SK-N-SH (cell line): ENCODE measurements at regions not wholly inside any gene's neighbourhood (a gene's known extent, or its start where the extent isn't known, plus 50 kb on each side); places are given as distances from the start of the nearest gene placed in this dataset.

Source experiments
- CTCF ChIA-PET: fragments of 300-600, 350-600 bp; formaldehyde crosslinking; extraction: SDS; loops from one replicate; lab custom pipeline; 2021; lab: Yijun Ruan, JAX
- POLR2A ChIA-PET: fragments of 350-600 bp; sonication (Branson Sonifier 250); formaldehyde crosslinking; extraction: SDS; loops from one replicate; lab custom pipeline; 2020; ENCODE audit warnings: antibody characterized with exemption, inconsistent platforms; lab: Yijun Ruan, JAX
- DNase-seq: peaks from one replicate; pipeline ENCODE4 v3.0.0; 2012
- H2AFZ ChIP-seq: fragments of 200-600 bp; sonication (generic); 2 replicates; pipeline ENCODE4 v1.8.1; 2016; ENCODE audit warnings: antibody characterized with exemption, mild to moderate bottlenecking, low read depth
- H3F3A ChIP-seq: fragments of 200-600 bp; sonication (generic); replicated peaks from 2 replicates; pipeline ENCODE3; 2016; ENCODE audit warnings: antibody characterized with exemption, mild to moderate bottlenecking; ENCODE audit not compliant: insufficient read depth
- H3K27ac ChIP-seq, 2 experiments: fragments of 200-500 bp in 1 of 2; fragments of 200-600 bp in 1 of 2; sonication (Bioruptor generic) in 1 of 2; sonication (generic), shearing (Covaris generic) in 1 of 2; 2 replicates each; pipeline versions ENCODE4 v1.5.1 to v1.6.1; 2014 to 2016; ENCODE audit warnings: low read depth in 2 of 2, inconsistent platforms in 1 of 2, low read length in 1 of 2, mild to moderate bottlenecking in 1 of 2, mixed read lengths in 1 of 2
- H3K27me3 ChIP-seq: fragments of 200-600 bp; sonication (generic), shearing (Covaris generic); 2 replicates; pipeline ENCODE4 v1.6.1; 2016; ENCODE audit warnings: mixed run types; ENCODE audit not compliant: insufficient read depth
- H3K36me3 ChIP-seq, 2 experiments: fragments of 200-500 bp in 1 of 2; fragments of 200-600 bp in 1 of 2; sonication (Bioruptor generic) in 1 of 2; sonication (generic) in 1 of 2; replicated peaks in 1 of 2; 2 replicates each; pipeline versions ENCODE3 to v1.5.1; 2014 to 2016; ENCODE audit warnings: low read length in 1 of 2, mild to moderate bottlenecking in 1 of 2; ENCODE audit not compliant: insufficient read depth in 2 of 2, control insufficient read depth in 1 of 2
- H3K4me1 ChIP-seq, 2 experiments: fragments of 200-500 bp in 1 of 2; fragments of 200-600 bp in 1 of 2; sonication (Bioruptor generic) in 1 of 2; sonication (generic), shearing (Covaris generic) in 1 of 2; 2 replicates each; pipeline versions ENCODE4 v1.5.1 to v1.6.1; 2014 to 2016; ENCODE audit warnings: low read depth in 1 of 2, low read length in 1 of 2, mixed run types in 1 of 2; ENCODE audit not compliant: insufficient read depth in 2 of 2, control insufficient read depth in 1 of 2
- H3K4me2 ChIP-seq: fragments of 200-600 bp; sonication (generic), shearing (Covaris generic); 2 replicates; pipeline ENCODE4 v1.6.1; 2017; ENCODE audit warnings: mixed run types
- H3K4me3 ChIP-seq, 2 experiments: fragments of 200-500 bp in 1 of 2; fragments of 200-600 bp in 1 of 2; sonication (Bioruptor generic) in 1 of 2; sonication (generic), shearing (Covaris generic) in 1 of 2; 2 replicates each; pipeline versions ENCODE4 v1.5.1 to v1.8.1; 2014 to 2016; ENCODE audit warnings: low read depth in 2 of 2, inconsistent platforms in 1 of 2, low read length in 1 of 2, mild to moderate bottlenecking in 1 of 2, mixed read lengths in 1 of 2, moderate library complexity in 1 of 2
- H3K79me2 ChIP-seq: fragments of 200-600 bp; sonication (generic); 2 replicates; pipeline ENCODE4 v1.8.1; 2017; ENCODE audit warnings: mild to moderate bottlenecking; ENCODE audit not compliant: insufficient read depth
- H3K9ac ChIP-seq: fragments of 200-600 bp; sonication (generic); 2 replicates; pipeline ENCODE4 v1.6.1; 2017; ENCODE audit warnings: mixed run types
- H3K9me2 ChIP-seq: fragments of 200-600 bp; sonication (generic); 2 replicates; pipeline ENCODE4 v1.6.1; 2017; ENCODE audit warnings: mixed run types
- H3K9me3 ChIP-seq: fragments of 200-600 bp; sonication (generic); 2 replicates; pipeline ENCODE4 v1.6.1; 2017; ENCODE audit warnings: mixed run types, mild to moderate bottlenecking, moderate library complexity
- H4K20me1 ChIP-seq: fragments of 200-600 bp; sonication (generic); 2 replicates; pipeline ENCODE4 v1.6.1; 2017; ENCODE audit warnings: mild to moderate bottlenecking, mixed run types; ENCODE audit not compliant: insufficient read depth
- CHD2 ChIP-seq: fragments of 150-350 bp; IDR thresholded peaks from 2 replicates; pipeline ENCODE4 v1.6.1; 2018; ENCODE audit warnings: low read length; ENCODE audit not compliant: partially characterized antibody
- EP300 ChIP-seq, 2 experiments: IDR thresholded peaks; 2 replicates each; pipeline versions ENCODE4 v1.4.0 to v1.6.1; 2012; ENCODE audit warnings: borderline replicate concordance in 1 of 2, low read depth in 1 of 2, low read length in 1 of 2
- FOSL2 ChIP-seq: IDR thresholded peaks from 2 replicates; pipeline ENCODE4 v1.4.0; 2012; ENCODE audit warnings: low read depth, mild to moderate bottlenecking, moderate library complexity, borderline replicate concordance
- FOXM1 ChIP-seq: IDR thresholded peaks from 2 replicates; pipeline ENCODE4 v1.4.0; 2012; ENCODE audit warnings: low read depth, mild to moderate bottlenecking
- GATA2 ChIP-seq: sonication (generic); formaldehyde crosslinking; IDR thresholded peaks from 2 replicates; pipeline ENCODE4 v1.5.0; 2020; ENCODE audit warnings: mild to moderate bottlenecking, missing genetic modification reagents
- JUND ChIP-seq: IDR thresholded peaks from 2 replicates; pipeline ENCODE4 v1.4.0; 2012
- MXI1 ChIP-seq: IDR thresholded peaks from 2 replicates; pipeline ENCODE4 v1.6.1; 2012; ENCODE audit warnings: mild to moderate bottlenecking, low read depth, low read length, improper control_type of control experiment
- NRF1 ChIP-seq: IDR thresholded peaks from 2 replicates; pipeline ENCODE4 v1.6.1; 2012; ENCODE audit warnings: low read depth, mild to moderate bottlenecking, low read length
- POLR2AphosphoS5 ChIP-seq: IDR thresholded peaks from 2 replicates; pipeline ENCODE4 v1.6.1; 2012; ENCODE audit warnings: low read depth, low read length
- RAD21 ChIP-seq: IDR thresholded peaks from 2 replicates; pipeline ENCODE4 v1.6.1; 2012; ENCODE audit warnings: mild to moderate bottlenecking, low read length
- RFX5 ChIP-seq: IDR thresholded peaks from 2 replicates; pipeline ENCODE4 v1.6.1; 2012; ENCODE audit warnings: mild to moderate bottlenecking, improper control_type of control experiment, low read length
- RXRA ChIP-seq: IDR thresholded peaks from 2 replicates; pipeline ENCODE4 v1.4.0; 2012; ENCODE audit warnings: low read depth, mild to moderate bottlenecking, borderline replicate concordance
- TAF1 ChIP-seq: IDR thresholded peaks from 2 replicates; pipeline ENCODE4 v1.6.1; 2012; ENCODE audit warnings: low read depth, mild to moderate bottlenecking, low read length, moderate library complexity, borderline replicate concordance
- TCF12 ChIP-seq: IDR thresholded peaks from 2 replicates; pipeline ENCODE4 v1.4.0; 2012
- WGBS: methylation state at CpG from one replicate; pipeline ENCODE4 v1.1.6; 2017; ENCODE audit warnings: low lambda C conversion rate; 5-methylcytosine and 5-hydroxymethylcytosine counted together

DNA sequence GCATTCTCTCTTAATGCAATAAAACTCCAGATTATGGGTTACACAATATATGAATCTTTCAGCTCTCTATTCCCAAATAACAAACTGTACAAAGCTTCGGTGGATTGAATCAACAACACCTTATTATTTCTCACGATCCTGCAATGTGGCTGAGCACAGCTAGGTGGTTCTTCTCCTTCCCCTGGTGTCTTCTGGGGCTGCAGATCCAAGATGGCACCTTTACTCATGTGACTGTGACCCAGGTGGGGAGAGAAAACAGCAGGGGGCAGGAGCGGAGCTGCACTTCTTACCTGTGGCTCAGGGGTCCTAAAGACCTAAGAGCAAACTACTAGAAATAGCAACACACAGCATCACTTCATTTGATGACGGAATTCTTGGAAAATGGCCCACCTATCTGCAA lies 233.1 kb downstream of the IRX1 start (continued):
- no peak for TF ChIP-seq TAF1
- TF ChIP-seq TCF12 = no peak
- no peak for TF ChIP-seq RXRA
- TF ChIP-seq RAD21 = no peak

DNA sequence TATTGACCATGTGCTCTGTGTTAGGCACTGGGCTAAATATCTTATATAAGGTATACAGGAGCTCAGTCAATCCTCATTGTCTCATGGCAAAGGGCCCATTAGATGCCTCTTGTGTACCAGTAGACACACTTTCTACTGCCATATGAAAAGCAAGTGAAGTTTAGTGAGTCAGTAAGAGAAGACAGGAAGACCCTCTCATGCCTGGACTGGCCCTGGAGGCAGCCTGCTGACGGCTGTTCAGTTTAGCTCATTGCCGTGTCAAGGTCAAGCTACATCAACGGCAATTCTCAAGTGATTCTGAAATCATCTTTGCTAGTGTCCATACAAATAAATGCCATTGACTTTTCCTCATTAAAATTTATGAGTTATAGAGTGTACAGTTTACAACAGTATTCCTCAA lies 237.9 kb downstream of the IRX1 start:
- no peak for DNase-seq
- H3K4me2 ChIP-seq = no peak overlapping the region
- H3F3A ChIP-seq = no peaks in the 10 kb centered on the region
- no peaks in the 10 kb centered on the region for H3K4me1 ChIP-seq
- no peaks in the 10 kb centered on the region for H3K27me3 ChIP-seq
- no peak overlapping the region for H3K9ac ChIP-seq
- no peaks in the 10 kb centered on the region for H3K36me3 ChIP-seq
- no peaks in the 10 kb centered on the region for H3K9me3 ChIP-seq
- H3K4me3 ChIP-seq = no peak overlapping the region
- TF ChIP-seq EP300 (IDR thresholded peaks at IDR 0.05; ENCODE audit: borderline replicate concordance in 1 of 2, low read depth in 1 of 2, low read length in 1 of 2) (no peak), RAD21 (no peak), CHD2 (no peak), RXRA (no peak)
- 0% methylated on average over 3 of the region's 3 CpGs for WGBS
- H3K9me2 ChIP-seq = no peaks in the 10 kb centered on the region
- ChIA-PET POLR2A (no interaction called here), CTCF (no interaction called here)
- no peak overlapping the region for H2AFZ ChIP-seq
- no peaks in the 10 kb centered on the region for H3K79me2 ChIP-seq
- no peak overlapping the region for H3K27ac ChIP-seq
- no peaks in the 10 kb centered on the region for H4K20me1 ChIP-seq

DNA sequence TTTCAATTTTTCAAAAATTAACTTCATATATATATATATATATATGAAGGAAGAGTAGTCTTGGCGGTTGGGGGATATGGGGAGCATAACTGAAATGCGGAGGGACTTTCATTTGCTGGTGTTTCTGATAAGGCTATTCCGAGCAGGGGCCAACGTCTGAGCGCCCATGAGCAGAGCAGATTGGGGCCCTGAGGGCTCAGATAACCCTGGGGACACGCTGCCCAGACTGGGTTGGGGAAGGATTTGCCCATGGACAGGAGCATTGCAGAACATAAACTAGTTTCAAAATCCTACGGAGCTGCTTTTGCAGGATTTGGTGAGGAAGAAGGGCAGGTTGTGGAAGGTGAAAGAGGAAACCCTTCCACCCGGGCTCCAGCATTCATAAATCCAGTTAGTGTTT lies 240.2 kb downstream of the IRX1 start:
- Histone ChIP-seq H3K27ac (no peak overlapping the region), H3K79me2 (no peaks in the 10 kb centered on the region), H3K27me3 (no peaks in the 10 kb centered on the region), H3K9me2 (no peaks in the 10 kb centered on the region), H3K36me3 (no peaks in the 10 kb centered on the region), H3F3A (no peaks in the 10 kb centered on the region), H3K9me3 (no peaks in the 10 kb centered on the region), H2AFZ (no peak overlapping the region), H4K20me1 (no peaks in the 10 kb centered on the region), H3K4me1 (no peaks in the 10 kb centered on the region), H3K4me3 (no peak overlapping the region), H3K4me2 (no peak overlapping the region), H3K9ac (no peak overlapping the region)
- POLR2A ChIA-PET = no interaction called here
- CTCF ChIA-PET = no interaction called here
- no peak for TF ChIP-seq JUND
- no peak for TF ChIP-seq MXI1
- TF ChIP-seq TAF1 = no peak
- no peak for TF ChIP-seq NRF1
- no peak for TF ChIP-seq FOXM1
- no peak for TF ChIP-seq FOSL2
- TF ChIP-seq RFX5 = no peak
- no peak for TF ChIP-seq POLR2AphosphoS5
- TF ChIP-seq RAD21 = no peak
- no peak for TF ChIP-seq TCF12
- no peak for TF ChIP-seq GATA2 (CRISPR knock-in tag)
- DNase-seq = no peak
- WGBS = 7% methylated on average over 8 of the region's 8 CpGs
